Left ventricle myocardium inferior (tissue), 1 donor: ENCODE measurements at regions not wholly inside any gene's neighbourhood (a gene's known extent, or its start where the extent isn't known, plus 50 kb on each side); places are given as distances from the start of the nearest gene placed in this dataset.

Source experiments
- DNase-seq: peaks from one replicate; pipeline ENCODE4 v3.0.0-alpha.2; 2020
- H3K27ac ChIP-seq: fragments of 200-600 bp; replicated peaks from 2 replicates; pipeline ENCODE4 v1.8.0; 2021
- H3K27me3 ChIP-seq: fragments of 200-600 bp; 2 replicates; pipeline ENCODE4 v1.8.0; 2021; ENCODE audit warnings: low read depth
- H3K36me3 ChIP-seq: fragments of 200-600 bp; 2 replicates; pipeline ENCODE4 v1.8.0; 2021
- H3K4me1 ChIP-seq: fragments of 200-600 bp; 2 replicates; pipeline ENCODE4 v1.8.0; 2021
- H3K4me3 ChIP-seq: fragments of 200-600 bp; 2 replicates; pipeline ENCODE4 v1.8.0; 2021; ENCODE audit warnings: mild to moderate bottlenecking, moderate library complexity
- H3K9me3 ChIP-seq: fragments of 200-600 bp; replicated peaks from 2 replicates; pipeline ENCODE4 v1.8.0; 2021
- CTCF ChIP-seq: fragments of 200-600 bp; IDR thresholded peaks from 2 replicates; pipeline ENCODE4 v1.8.0; 2021; ENCODE audit warnings: antibody characterized with exemption, mild to moderate bottlenecking, borderline replicate concordance
- intact Hi-C: fragments of 100-400 bp; cut with micrococcal nuclease; formaldehyde crosslinking; loops from one replicate; pipeline ENCODE4 v1.11.0; 2022
- donor health status: DM: no; HTN: yes; CAD: no; lungs with severe emphysema.

- Histone ChIP-seq H3K36me3 (no peaks in the 10 kb centered on the region), H3K4me3 (no peak overlapping the region), H3K27ac (no peak overlapping the region), H3K4me1 (no peaks in the 10 kb centered on the region), H3K9me3 (no peaks in the 10 kb centered on the region), H3K27me3 (peaks cover 84% of the 10 kb centered on the region)
- no peak for TF ChIP-seq CTCF
- DNase-seq = no peak
- intact Hi-C loops = no loop called here
These were observed 71.1 kb upstream of the EMX2 start for GRCh38 chr10:117471344-117471874.

- DNase-seq = no peak
- intact Hi-C loops = no loop called here
- Histone ChIP-seq H3K27ac (no peak overlapping the region), H3K36me3 (no peaks in the 10 kb centered on the region), H3K27me3 (peaks cover 83% of the 10 kb centered on the region), H3K9me3 (no peaks in the 10 kb centered on the region), H3K4me1 (no peaks in the 10 kb centered on the region), H3K4me3 (no peak overlapping the region)
- no peak for TF ChIP-seq CTCF
These were observed 71.8 kb upstream of the EMX2 start for GRCh38 chr10:117470733-117471132.

GRCh38 chr10:117468665-117469064 lies 73.9 kb upstream of the EMX2 start:
- H3K9me3 ChIP-seq = no peaks in the 10 kb centered on the region
- H3K4me3 ChIP-seq = no peak overlapping the region
- H3K36me3 ChIP-seq = no peaks in the 10 kb centered on the region
- no peaks in the 10 kb centered on the region for H3K4me1 ChIP-seq
- intact Hi-C loops = no loop called here
- no peak for TF ChIP-seq CTCF
- peaks cover 72% of the 10 kb centered on the region for H3K27me3 ChIP-seq
- no peak for DNase-seq
- no peak overlapping the region for H3K27ac ChIP-seq

GRCh38 chr10:117464176-117464575 lies 78.4 kb upstream of the EMX2 start:
- Histone ChIP-seq H3K27ac (no peak overlapping the region), H3K27me3 (peaks cover 37% of the 10 kb centered on the region), H3K36me3 (no peaks in the 10 kb centered on the region), H3K9me3 (peaks cover 8% of the 10 kb centered on the region), H3K4me3 (no peak overlapping the region), H3K4me1 (no peaks in the 10 kb centered on the region)
- TF ChIP-seq CTCF = no peak
- intact Hi-C loops = no loop called here
- DNase-seq = no peak

- TF ChIP-seq CTCF = no peak
- Histone ChIP-seq H3K4me1 (no peaks in the 10 kb centered on the region), H3K4me3 (no peak overlapping the region), H3K27ac (no peak overlapping the region), H3K9me3 (peaks cover 8% of the 10 kb centered on the region), H3K36me3 (no peaks in the 10 kb centered on the region), H3K27me3 (peaks cover 37% of the 10 kb centered on the region)
- no peak for DNase-seq
- intact Hi-C loops = no loop called here
These were observed 79.0 kb upstream of the EMX2 start for GRCh38 chr10:117463545-117463920.
